GM04503 (cell line): ENCODE measurements at regions not wholly inside any gene's neighbourhood (a gene's known extent, or its start where the extent isn't known, plus 50 kb on each side); places are given as distances from the start of the nearest gene placed in this dataset.
"Not testable (repeated sequence)": the region's sequence is repeated elsewhere in the genome, so short reads cannot be mapped to it uniquely, and the experiment has no call there.

Source experiments
- DNase-seq: peaks from one replicate; pipeline ENCODE4 v3.0.0-alpha.2; 2012; ENCODE audit warnings: low read depth

DNA sequence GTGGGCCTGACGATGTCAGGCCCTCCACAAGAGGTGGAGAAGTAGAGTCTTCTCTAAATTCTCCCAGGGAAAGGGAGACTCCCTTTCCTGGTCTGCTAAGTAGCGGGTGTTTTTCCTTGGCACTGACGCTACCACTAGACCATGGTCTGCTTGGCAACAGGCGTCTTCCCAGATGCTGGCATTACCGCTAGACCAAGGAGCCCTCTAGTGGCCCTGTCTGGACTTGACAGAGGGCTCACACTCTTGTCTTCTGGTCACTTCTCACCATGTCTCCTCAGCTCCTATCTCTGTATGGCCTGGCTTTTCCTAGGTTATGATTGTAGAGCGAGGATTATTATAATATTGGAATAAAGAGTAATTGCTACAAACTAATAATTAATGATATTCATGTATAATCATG is 51.1 kb upstream of the RASSF6 start:
- DNase-seq = not testable (repeated sequence)

DNA sequence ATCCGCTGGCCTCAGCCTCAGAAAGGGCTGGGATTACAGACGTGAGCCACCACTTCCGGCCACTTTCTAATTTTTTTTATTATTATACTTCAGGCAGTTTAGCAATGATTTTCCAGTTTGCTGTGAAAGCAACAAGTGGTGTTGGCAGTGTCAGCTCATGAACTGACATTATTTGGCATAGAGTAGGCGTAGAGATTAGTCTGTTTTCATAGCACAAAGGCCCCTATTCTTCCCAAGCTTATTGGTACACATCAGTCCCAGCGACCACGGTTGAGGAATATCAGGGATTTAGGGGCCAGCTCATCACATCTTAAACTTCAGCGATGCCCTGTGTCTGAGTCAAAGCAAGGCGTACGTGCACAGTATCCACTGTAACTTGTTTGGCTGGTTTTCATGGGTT is 53.0 kb upstream of the RASSF6 start:
- no peak for DNase-seq

DNA sequence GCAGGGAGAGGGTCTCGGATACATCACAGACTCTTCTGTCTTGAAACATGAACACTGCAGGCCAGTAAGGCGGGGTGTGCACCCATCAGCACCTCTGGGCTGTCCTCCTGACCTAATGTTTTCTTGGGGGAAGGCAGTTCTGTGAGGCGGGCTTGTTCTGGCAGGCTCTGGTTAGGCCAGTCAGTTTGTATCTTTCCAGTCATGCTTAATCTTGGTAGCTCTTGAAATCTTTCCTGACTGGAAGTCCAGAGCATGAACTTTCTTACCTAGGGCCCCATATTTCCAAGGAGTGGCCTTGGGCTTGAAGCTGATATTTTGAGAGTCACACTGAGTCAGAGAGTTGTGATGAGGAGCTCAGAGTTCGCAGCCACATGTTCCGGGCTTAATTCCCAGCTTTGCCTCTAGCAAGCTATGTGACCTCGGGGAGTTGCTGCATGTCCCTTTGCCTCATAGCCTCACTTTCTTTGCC is 54.2 kb upstream of the RASSF6 start:
- no peak for DNase-seq

DNA sequence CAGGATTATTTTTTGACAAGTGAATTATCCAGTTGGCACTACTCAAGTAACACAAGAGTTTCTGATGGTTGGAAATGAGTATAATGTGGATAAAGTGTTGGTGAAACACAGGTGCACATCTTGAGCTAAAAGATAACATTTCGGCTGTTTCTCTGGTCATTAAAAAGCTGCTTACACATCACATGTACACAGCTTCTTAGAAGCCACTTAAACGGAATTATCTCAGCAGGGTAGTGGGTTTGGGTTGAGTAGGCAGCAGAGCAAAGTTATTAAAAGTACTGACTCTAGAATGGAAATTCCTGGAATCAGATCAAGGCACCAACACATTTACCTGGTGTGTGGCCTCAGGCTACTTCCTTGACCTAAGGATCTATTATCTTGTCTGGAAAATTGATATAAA is 55.4 kb upstream of the RASSF6 start:
- no peak for DNase-seq

DNA sequence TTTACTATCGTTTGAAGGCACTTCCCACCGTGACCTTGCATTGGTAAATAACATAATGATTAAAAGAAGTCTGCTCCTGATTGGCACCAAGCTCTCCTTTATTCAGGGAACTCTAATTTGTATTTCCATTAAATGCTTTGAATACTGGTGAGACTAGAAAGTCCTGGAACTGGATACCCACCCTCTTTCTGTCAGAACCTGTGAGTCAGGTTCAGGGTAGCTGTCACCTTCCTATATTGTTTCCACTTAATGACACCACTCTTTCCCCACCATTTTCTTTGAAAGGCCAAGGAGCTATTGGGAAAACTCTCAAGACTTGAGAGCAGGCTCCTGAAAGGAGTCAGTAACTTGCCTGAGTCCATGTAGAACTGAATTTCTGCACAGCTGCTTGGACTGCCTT is 55.9 kb upstream of the RASSF6 start:
- no peak for DNase-seq

DNA sequence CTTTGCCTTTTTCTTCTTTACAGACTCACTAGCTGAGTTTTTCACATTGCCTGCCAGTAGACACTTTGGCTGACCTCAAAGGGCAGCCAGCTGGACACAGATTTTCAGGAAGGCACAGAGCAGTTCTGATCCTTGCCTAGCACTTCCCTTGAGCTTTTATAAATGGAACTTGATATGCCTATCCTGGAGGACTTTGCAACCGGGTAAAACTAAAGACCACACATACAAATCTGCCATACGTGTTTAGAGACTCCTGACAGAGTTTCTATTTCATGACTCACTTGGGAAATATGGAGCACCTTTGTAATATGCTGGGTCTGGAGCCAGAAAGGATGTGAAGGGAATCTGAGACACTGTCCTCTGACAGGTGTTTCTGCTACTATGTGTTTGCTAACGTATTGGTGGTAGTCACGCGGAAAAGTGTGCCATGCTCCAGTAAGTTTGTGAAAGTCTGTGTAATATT is 56.7 kb upstream of the RASSF6 start:
- DNase-seq = no peak

DNA sequence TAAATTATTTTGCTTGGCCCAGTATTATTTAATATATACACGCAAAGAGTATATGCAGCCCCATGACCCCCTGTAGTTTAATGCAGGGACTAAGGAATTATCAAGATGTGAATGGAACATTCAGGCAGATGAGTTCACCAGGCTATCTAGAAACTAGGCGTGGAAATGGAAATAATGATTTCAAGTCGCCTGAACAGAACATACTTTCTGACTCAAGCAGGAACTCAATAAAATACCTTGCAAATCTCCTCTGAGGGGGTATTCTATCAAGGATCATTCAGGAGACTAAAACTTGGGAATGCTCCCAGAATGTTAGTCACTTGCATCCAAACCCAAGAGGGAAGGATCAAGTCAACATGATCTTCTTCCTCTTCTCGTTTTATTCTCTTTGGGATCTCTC is 59.6 kb upstream of the RASSF6 start:
- no peak for DNase-seq

DNA sequence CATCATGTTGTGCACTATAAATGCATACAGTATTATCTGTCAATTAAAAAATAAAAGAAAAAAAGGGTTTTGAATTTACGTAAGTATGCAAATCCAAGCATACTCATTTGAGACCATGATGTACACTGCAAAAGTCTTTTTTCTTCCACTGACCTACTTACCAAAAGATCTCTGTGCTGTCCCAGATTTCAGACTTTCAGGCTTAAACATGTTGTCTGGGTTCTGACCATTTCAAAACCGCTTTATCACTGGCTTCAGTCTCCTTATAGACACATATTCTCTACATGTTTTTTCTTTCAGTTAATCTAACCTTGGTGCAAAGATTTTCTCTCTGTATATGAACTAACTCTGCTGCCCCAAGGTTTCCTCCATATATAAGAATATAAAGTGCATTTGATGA is 58.6 kb upstream of the CXCL8 start:
- no peak for DNase-seq

DNA sequence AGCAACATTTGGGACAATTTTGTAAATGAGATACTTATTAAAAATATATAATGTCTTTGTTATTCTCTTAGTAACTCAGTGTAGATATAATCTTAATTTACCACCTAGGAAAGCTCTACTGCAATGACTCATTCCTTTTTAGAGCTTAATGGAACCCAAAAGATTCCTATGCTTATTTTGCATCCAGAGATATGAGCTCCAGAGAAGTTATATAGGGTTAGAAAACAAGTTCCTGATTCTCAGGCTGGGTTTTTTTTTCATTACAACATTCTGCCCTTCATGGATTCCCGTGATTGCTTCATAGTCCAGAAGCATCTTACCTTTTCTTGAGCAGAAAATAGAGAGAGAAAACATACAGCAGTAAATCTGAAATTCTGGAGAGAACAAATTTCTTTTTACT is 57.9 kb upstream of the CXCL8 start:
- no peak for DNase-seq

DNA sequence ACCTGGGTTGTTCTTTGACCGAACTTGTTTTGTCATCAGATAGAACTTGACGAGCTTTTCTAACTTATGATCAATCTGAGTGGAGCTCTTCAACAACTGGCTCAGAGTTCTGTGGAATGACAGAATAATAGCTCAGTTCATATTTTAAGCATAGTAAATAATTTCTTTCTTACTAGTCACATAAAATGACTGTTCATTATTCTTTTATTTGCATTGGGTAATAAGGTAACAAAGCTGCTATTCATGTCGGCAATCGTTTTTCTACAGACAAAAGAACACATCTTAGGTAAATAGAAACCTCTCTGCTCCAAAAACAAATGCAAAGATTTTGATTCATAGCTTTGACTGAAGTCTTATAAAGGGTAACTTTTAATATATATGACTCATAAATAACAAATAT is 57.3 kb upstream of the CXCL8 start:
- DNase-seq = no peak

DNA sequence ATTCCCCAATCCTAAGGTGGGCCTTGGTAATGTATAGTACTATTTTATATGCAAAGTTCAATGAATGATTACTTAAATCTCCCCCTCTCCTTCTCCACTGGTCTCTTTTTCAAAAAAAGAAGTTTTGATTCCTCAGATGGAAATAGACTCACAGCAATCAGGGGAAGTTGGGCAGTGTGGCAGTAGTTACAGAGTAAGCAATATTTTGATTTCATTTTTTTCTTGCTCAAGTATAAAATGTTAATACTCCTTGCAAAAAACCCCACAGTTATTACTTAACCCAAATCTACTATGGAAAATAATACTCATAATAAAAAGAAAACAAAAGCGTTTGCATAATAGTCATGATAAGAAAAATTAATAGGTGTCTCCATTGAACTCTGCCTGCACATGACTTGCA is 56.9 kb upstream of the CXCL8 start:
- no peak for DNase-seq

DNA sequence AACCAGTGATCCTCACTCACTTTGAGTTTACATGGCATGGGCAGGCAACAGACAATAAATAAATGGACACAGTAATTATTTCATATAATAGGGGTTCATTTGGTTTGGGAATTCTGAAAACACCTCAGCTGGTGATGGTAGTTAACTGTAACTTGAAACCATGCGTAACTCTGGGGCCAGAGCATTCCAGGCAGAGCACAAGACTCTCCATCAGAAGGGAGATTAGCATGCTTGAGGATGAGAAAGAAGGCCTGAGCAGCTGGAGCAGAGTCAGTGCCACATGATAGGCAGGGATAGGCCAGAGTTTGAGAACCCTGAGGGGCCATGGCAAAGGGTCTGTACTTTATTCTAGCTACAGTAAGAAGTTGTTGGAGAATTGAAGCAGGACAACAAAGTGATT is 56.3 kb upstream of the CXCL8 start:
- no peak for DNase-seq

DNA sequence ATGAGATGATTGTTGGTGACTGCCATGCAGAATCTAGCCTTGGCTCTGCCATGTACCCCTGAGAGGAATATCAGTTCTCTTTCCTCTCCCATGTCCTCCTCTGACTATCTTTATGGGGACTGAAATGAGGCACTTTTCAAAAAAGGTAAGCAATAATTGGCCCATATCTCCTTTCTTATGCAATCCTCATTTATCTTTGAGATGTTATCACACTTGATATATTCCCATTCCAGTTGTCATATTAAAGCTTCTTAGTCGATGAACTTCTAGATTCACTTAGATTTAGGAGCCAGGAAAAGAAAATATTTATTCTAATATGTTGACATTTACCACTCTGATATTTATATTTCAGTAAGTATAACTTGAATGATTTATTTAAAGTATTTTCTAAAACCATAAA is 55.3 kb upstream of the CXCL8 start:
- DNase-seq = no peak

DNA sequence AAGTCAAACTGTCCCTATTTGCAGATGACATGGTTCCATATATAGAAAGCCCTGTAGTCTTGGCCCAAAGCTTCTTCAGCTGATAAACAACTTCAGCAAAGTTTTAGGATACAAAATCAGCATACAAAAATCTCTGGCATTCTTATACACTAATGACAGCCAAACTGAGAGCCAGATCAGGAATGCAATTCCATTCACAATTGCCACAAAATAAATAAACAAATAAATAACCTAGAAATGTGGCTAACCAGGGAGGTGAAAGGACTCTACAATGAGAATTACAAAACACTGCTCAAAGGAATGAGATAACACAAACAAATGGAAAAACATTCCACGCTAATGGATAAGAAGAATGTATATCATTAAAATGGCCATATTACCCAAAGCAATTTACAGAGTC is 52.9 kb upstream of the CXCL8 start:
- DNase-seq = peak; percentile 66

DNA sequence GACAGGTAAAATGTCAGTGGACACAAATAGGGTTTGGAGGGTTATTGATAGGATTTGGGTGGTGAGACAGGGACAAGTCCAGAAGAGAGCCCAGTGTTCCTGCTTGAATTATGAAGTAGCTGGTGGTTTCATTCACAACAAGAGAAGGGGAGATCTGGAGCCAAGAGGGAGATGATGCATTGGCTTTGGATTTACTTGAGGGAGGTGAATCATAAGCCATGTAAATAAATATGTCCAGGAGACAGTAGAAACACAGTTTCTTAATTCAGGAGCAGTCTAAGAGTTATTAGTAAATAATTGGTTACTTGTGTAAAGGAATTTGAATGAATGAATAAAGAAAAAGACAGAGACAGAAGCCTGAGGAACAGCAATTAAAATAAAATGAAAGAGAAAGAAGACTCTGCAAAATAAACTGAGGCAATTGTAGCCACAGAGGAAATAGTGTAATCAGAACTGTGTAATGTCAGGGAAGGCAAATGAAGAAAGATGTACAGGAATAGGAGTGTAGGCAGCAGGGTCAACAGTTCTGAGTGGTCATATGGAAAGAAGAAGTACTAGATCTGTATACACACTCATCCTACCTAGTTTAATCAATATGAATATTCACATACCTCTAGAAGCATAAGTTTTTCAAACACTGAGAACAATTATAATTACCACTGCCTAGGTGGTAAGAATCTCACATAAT is 50.2 kb upstream of the CXCL8 start:
- no peak for DNase-seq
